DND-41 (cell line): ENCODE measurements at regions not wholly inside any gene's neighbourhood (a gene's known extent, or its start where the extent isn't known, plus 50 kb on each side); places are given as distances from the start of the nearest gene placed in this dataset.

Experiments
- CTCF ChIP-seq: IDR thresholded peaks from 2 replicates; pipeline ENCODE4 v1.5.1; 2012; ENCODE audit warnings: borderline replicate concordance, low read length, moderate library complexity, mild to moderate bottlenecking; ENCODE audit not compliant: poor library complexity, severe bottlenecking; ENCODE audit errors: extremely low read depth
- EZH2 ChIP-seq: IDR thresholded peaks from 3 replicates; pipeline ENCODE4 v1.6.1; 2012; ENCODE audit warnings: borderline replicate concordance, low read depth, mild to moderate bottlenecking, moderate library complexity, low read length, inconsistent platforms; ENCODE audit not compliant: severe bottlenecking

DNA sequence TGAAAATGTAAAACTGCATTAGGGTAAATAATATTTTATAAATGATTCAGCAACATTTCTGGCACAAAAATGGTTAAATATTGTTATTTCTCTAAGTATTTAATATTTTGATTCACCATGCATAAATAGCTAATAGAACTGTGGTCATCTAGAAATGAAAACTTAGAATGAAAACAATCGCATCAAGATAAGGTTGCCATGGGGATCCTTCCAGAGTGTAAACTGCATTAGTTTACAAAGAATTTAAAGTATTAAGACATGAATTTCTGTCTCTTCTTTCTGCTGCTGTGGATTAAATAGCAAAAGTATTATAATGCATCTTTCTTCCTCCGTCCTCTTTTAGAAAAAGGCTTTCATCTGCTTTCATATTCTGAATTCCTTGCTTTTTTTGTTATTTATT lies 1064.6 kb upstream of the SLIT2 start:
- TF ChIP-seq CTCF: no peak
- no peak for TF ChIP-seq EZH2
